CD14-positive monocyte (primary cell): ENCODE measurements at regions not wholly inside any gene's neighbourhood (a gene's known extent, or its start where the extent isn't known, plus 50 kb on each side); places are given as distances from the start of the nearest gene placed in this dataset.

Experiments
- DNase-seq, 3 donors: peaks; one replicate each; pipeline ENCODE4 v3.0.0-alpha.2; 2011 to 2022
- H2AFZ ChIP-seq: 2 replicates; pipeline ENCODE4 v1.6.0; 2012; ENCODE audit warnings: mild to moderate bottlenecking, low read depth, low read length, inconsistent platforms; ENCODE audit not compliant: insufficient read depth, poor library complexity, severe bottlenecking
- H3K27ac ChIP-seq, 2 donors: 1 replicate in 1 of 2; 2 replicates in 1 of 2; pipeline ENCODE4 v1.5.1; 2012 to 2013; ENCODE audit warnings: low read length in 2 of 2, control low read depth in 1 of 2, inconsistent platforms in 1 of 2, low read depth in 1 of 2, mild to moderate bottlenecking in 1 of 2
- H3K27me3 ChIP-seq, 2 donors: one replicate each; pipeline versions ENCODE4 v1.6.0 to v1.6.1; 2011 to 2013; ENCODE audit warnings: low read length in 2 of 2; ENCODE audit not compliant: control insufficient read depth in 2 of 2, insufficient read depth in 2 of 2
- H3K36me3 ChIP-seq, 2 donors: replicated peaks in 1 of 2; 1 replicate in 1 of 2; 2 replicates in 1 of 2; pipeline versions ENCODE4 v1.5.1 to v1.6.1; 2012 to 2013; ENCODE audit warnings: low read length in 2 of 2, control low read depth in 1 of 2, inconsistent platforms in 1 of 2, mild to moderate bottlenecking in 1 of 2; ENCODE audit not compliant: insufficient read depth in 2 of 2, control insufficient read depth in 1 of 2
- H3K4me1 ChIP-seq, 2 donors: 1 replicate in 1 of 2; 2 replicates in 1 of 2; pipeline versions ENCODE4 v1.5.1 to v1.6.1; 2012 to 2013; ENCODE audit warnings: low read length in 2 of 2, control low read depth in 1 of 2, inconsistent platforms in 1 of 2, mild to moderate bottlenecking in 1 of 2, moderate library complexity in 1 of 2; ENCODE audit not compliant: insufficient read depth in 2 of 2, control insufficient read depth in 1 of 2
- H3K4me2 ChIP-seq: replicated peaks from 2 replicates; pipeline ENCODE3; 2012; ENCODE audit warnings: low read length, moderate library complexity, mild to moderate bottlenecking; ENCODE audit not compliant: poor library complexity, severe bottlenecking; ENCODE audit errors: extremely low read depth
- H3K4me3 ChIP-seq, 3 experiments: fragments of 200-600 bp in 1 of 3; sonication (generic) in 1 of 3; replicated peaks in 1 of 3; 1 replicate in 2 of 3; 2 replicates in 1 of 3; pipeline ENCODE4 v1.5.1; 2011 to 2013; ENCODE audit warnings: low read length in 3 of 3, mild to moderate bottlenecking in 3 of 3, control low read depth in 2 of 3, low read depth in 2 of 3, inconsistent platforms in 1 of 3, moderate library complexity in 1 of 3
- H3K79me2 ChIP-seq: 2 replicates; pipeline ENCODE4 v1.6.0; 2012; ENCODE audit warnings: mild to moderate bottlenecking, control low read depth, inconsistent platforms, low read length, moderate library complexity; ENCODE audit not compliant: insufficient read depth
- H3K9ac ChIP-seq: 2 replicates; pipeline ENCODE4 v1.6.0; 2017; ENCODE audit warnings: low read length, mild to moderate bottlenecking; ENCODE audit not compliant: insufficient read depth, poor library complexity, severe bottlenecking
- H3K9me3 ChIP-seq, 2 donors: replicated peaks in 1 of 2; 1 replicate in 1 of 2; 2 replicates in 1 of 2; pipeline versions ENCODE4 v1.5.1 to v1.6.1; 2012 to 2013; ENCODE audit warnings: low read length in 2 of 2, control low read depth in 1 of 2; ENCODE audit not compliant: control insufficient read depth in 1 of 2, insufficient read depth in 1 of 2
- H4K20me1 ChIP-seq: 2 replicates; pipeline ENCODE4 v1.6.0; 2012; ENCODE audit warnings: mild to moderate bottlenecking, low read length, control low read depth, moderate library complexity; ENCODE audit not compliant: insufficient read depth
- H3K27ac Mint-ChIP-seq, 7 donors: one replicate each; pipeline ENCODE4 v1.8.0; 2020; ENCODE audit warnings: mild to moderate bottlenecking in 7 of 7, mixed read lengths in 7 of 7, moderate library complexity in 6 of 7, inconsistent platforms in 2 of 7
- H3K27me3 Mint-ChIP-seq, 3 donors: one replicate each; pipeline ENCODE4 v1.8.0; 2021 to 2022; ENCODE audit warnings: low read depth in 3 of 3, mild to moderate bottlenecking in 3 of 3, mixed read lengths in 3 of 3, moderate library complexity in 3 of 3, inconsistent platforms in 1 of 3
- H3K36me3 Mint-ChIP-seq, 2 donors: one replicate each; pipeline ENCODE4 v1.8.0; 2020; ENCODE audit warnings: mixed read lengths in 2 of 2, inconsistent platforms in 1 of 2, mild to moderate bottlenecking in 1 of 2
- H3K4me1 Mint-ChIP-seq: one replicate; pipeline ENCODE4 v1.8.0; 2020; ENCODE audit warnings: mild to moderate bottlenecking, mixed read lengths
- H3K4me3 Mint-ChIP-seq, 2 donors: one replicate each; pipeline ENCODE4 v1.8.0; 2020; ENCODE audit warnings: mild to moderate bottlenecking in 2 of 2, mixed read lengths in 2 of 2, moderate library complexity in 1 of 2
- H3K9me3 Mint-ChIP-seq, 7 donors: one replicate each; pipeline ENCODE4 v1.8.0; 2020 to 2022; ENCODE audit warnings: mixed read lengths in 7 of 7, mild to moderate bottlenecking in 6 of 7, moderate library complexity in 6 of 7, inconsistent platforms in 2 of 7
- CTCF ChIP-seq: fragments of 200-600 bp; IDR thresholded peaks from one replicate; pipeline ENCODE4 v1.8.0; 2022; ENCODE audit warnings: antibody characterized with exemption, mild to moderate bottlenecking
- WGBS: methylation state at CpG from one replicate; pipeline ENCODE4 v1.1.5; 2013; ENCODE audit warnings: missing lambda C conversion rate; ENCODE audit not compliant: insufficient coverage; 5-methylcytosine and 5-hydroxymethylcytosine counted together
- intact Hi-C, 2 donors: fragments of 100-400 bp; cut with micrococcal nuclease; formaldehyde crosslinking; loops; one replicate each; pipeline versions ENCODE4 v1.15.0 to v1.15.1; 2023

- DNase-seq = no peak
- intact Hi-C loops = no loop called here
- Histone ChIP-seq H3K4me1 (no peaks in the 10 kb centered on the region), H3K36me3 (no peaks in the 10 kb centered on the region), H3K4me3 (no peak overlapping the region), H3K27me3 (no peaks in the 10 kb centered on the region), H4K20me1 (no peaks in the 10 kb centered on the region), H3K4me2 (no peak overlapping the region), H3K79me2 (no peaks in the 10 kb centered on the region), H2AFZ (no peak overlapping the region), H3K27ac (no peak overlapping the region), H3K9ac (no peak overlapping the region), H3K9me3 (no peaks in the 10 kb centered on the region)
- no peaks in the 10 kb centered on the region for H3K27me3 Mint-ChIP-seq
- TF ChIP-seq CTCF = no peak
- no peak overlapping the region for H3K4me3 Mint-ChIP-seq
- WGBS = no CpG with 5 or more reads among the region's 5 CpGs
- no peak overlapping the region for H3K27ac Mint-ChIP-seq
- H3K9me3 Mint-ChIP-seq = peaks cover 0 to 2% (median 0%) of the 10 kb centered on the region in 7 donors
- H3K36me3 Mint-ChIP-seq = no peaks in the 10 kb centered on the region
- H3K4me1 Mint-ChIP-seq = no peaks in the 10 kb centered on the region
Observed at GRCh38 chr15:62712455-62712839, 330.1 kb upstream of the TPM1 start.

GRCh38 chr15:62715946-62716345, 326.6 kb upstream of the TPM1 start:
- H3K36me3 ChIP-seq = no peaks in the 10 kb centered on the region
- no peaks in the 10 kb centered on the region for H4K20me1 ChIP-seq
- no peak overlapping the region for H2AFZ ChIP-seq
- Mint-ChIP-seq H3K27me3 (no peaks in the 10 kb centered on the region), H3K9me3 (peaks cover 0 to 2% (median 0%) of the 10 kb centered on the region in 7 donors), H3K36me3 (no peaks in the 10 kb centered on the region), H3K4me3 (no peak overlapping the region), H3K4me1 (no peaks in the 10 kb centered on the region), H3K27ac (no peak overlapping the region)
- TF ChIP-seq CTCF = no peak
- no peak for DNase-seq
- intact Hi-C loops = no loop called here
- H3K9me3 ChIP-seq = no peaks in the 10 kb centered on the region
- H3K4me1 ChIP-seq = no peaks in the 10 kb centered on the region
- no peak overlapping the region for H3K9ac ChIP-seq
- no peaks in the 10 kb centered on the region for H3K27me3 ChIP-seq
- H3K27ac ChIP-seq = no peak overlapping the region
- no peak overlapping the region for H3K4me3 ChIP-seq
- H3K79me2 ChIP-seq = no peaks in the 10 kb centered on the region
- H3K4me2 ChIP-seq = no peak overlapping the region
